DND-41 (cell line): ENCODE measurements at regions not wholly inside any gene's neighbourhood (a gene's known extent, or its start where the extent isn't known, plus 50 kb on each side); places are given as distances from the start of the nearest gene placed in this dataset.

Source experiments
- ATAC-seq: fragments of 200-7000 bp; cut with Tn5 transposase; 3 replicates; pipeline ENCODE4 v1.9.1; 2021; ENCODE audit warnings: low read depth; ENCODE audit not compliant: insufficient read depth
- DNase-seq: peaks from one replicate; pipeline ENCODE4 v3.0.0-alpha.2; 2020
- H2AFZ ChIP-seq: 2 replicates; pipeline ENCODE4 v1.6.0; 2012; ENCODE audit warnings: low read depth, low read length
- H3K27ac ChIP-seq: 2 replicates; pipeline ENCODE4 v1.5.1; 2012; ENCODE audit warnings: low read length, inconsistent platforms
- H3K27me3 ChIP-seq: fragments of 200-600 bp; sonication (generic); 2 replicates; pipeline ENCODE4 v1.6.0; 2012; ENCODE audit warnings: low read length, mild to moderate bottlenecking, inconsistent platforms; ENCODE audit not compliant: insufficient read depth, poor library complexity
- H3K36me3 ChIP-seq: 2 replicates; pipeline ENCODE4 v1.5.1; 2012; ENCODE audit warnings: low read length, inconsistent platforms; ENCODE audit not compliant: insufficient read depth
- H3K4me1 ChIP-seq: 2 replicates; pipeline ENCODE4 v1.5.1; 2012; ENCODE audit warnings: mild to moderate bottlenecking, low read length; ENCODE audit not compliant: insufficient read depth
- H3K4me2 ChIP-seq: 2 replicates; pipeline ENCODE4 v1.6.0; 2012; ENCODE audit warnings: mild to moderate bottlenecking, moderate library complexity, low read length, inconsistent platforms; ENCODE audit not compliant: insufficient read depth
- H3K4me3 ChIP-seq, 2 experiments: fragments of 200-600 bp in 1 of 2; shearing (Covaris generic) in 1 of 2; 2 replicates each; pipeline ENCODE4 v1.5.1; 2012 to 2016; ENCODE audit warnings: inconsistent platforms in 2 of 2, low read length in 2 of 2, mild to moderate bottlenecking in 2 of 2, low read depth in 1 of 2, moderate library complexity in 1 of 2
- H3K79me2 ChIP-seq: 2 replicates; pipeline ENCODE4 v1.6.0; 2012; ENCODE audit warnings: low read length, inconsistent platforms; ENCODE audit not compliant: insufficient read depth
- H3K9ac ChIP-seq: 2 replicates; pipeline ENCODE4 v1.6.0; 2012; ENCODE audit warnings: low read depth, mild to moderate bottlenecking, inconsistent platforms, low read length, moderate library complexity
- H3K9me3 ChIP-seq: 2 replicates; pipeline ENCODE4 v1.5.1; 2012; ENCODE audit warnings: low read length, moderate library complexity, mild to moderate bottlenecking, inconsistent platforms; ENCODE audit not compliant: insufficient read depth, severe bottlenecking
- H4K20me1 ChIP-seq: 2 replicates; pipeline ENCODE4 v1.6.0; 2012; ENCODE audit warnings: low read length; ENCODE audit not compliant: insufficient read depth
- CTCF ChIP-seq: IDR thresholded peaks from 2 replicates; pipeline ENCODE4 v1.5.1; 2012; ENCODE audit warnings: borderline replicate concordance, low read length, moderate library complexity, mild to moderate bottlenecking; ENCODE audit not compliant: poor library complexity, severe bottlenecking; ENCODE audit errors: extremely low read depth
- EZH2 ChIP-seq: IDR thresholded peaks from 3 replicates; pipeline ENCODE4 v1.6.1; 2012; ENCODE audit warnings: borderline replicate concordance, low read depth, mild to moderate bottlenecking, moderate library complexity, low read length, inconsistent platforms; ENCODE audit not compliant: severe bottlenecking

GRCh38 chr1:239619190-239619589 is 232.8 kb downstream of the CHRM3 start:
- H3K9me3 ChIP-seq = no peaks in the 10 kb centered on the region
- H2AFZ ChIP-seq = no peak overlapping the region
- no peaks in the 10 kb centered on the region for H4K20me1 ChIP-seq
- TF ChIP-seq CTCF = no peak
- no peak for TF ChIP-seq EZH2
- no peaks in the 10 kb centered on the region for H3K79me2 ChIP-seq
- H3K36me3 ChIP-seq = no peaks in the 10 kb centered on the region
- no peaks in the 10 kb centered on the region for H3K4me1 ChIP-seq
- no peak overlapping the region for H3K27ac ChIP-seq
- H3K4me2 ChIP-seq = no peak overlapping the region
- no peak overlapping the region for H3K4me3 ChIP-seq
- ATAC-seq = no peak
- no peaks in the 10 kb centered on the region for H3K27me3 ChIP-seq
- no peak overlapping the region for H3K9ac ChIP-seq
- no peak for DNase-seq

GRCh38 chr1:239630767-239631166 is 244.4 kb downstream of the CHRM3 start:
- no peaks in the 10 kb centered on the region for H3K36me3 ChIP-seq
- no peak overlapping the region for H3K4me2 ChIP-seq
- H3K9ac ChIP-seq = no peak overlapping the region
- no peak overlapping the region for H3K4me3 ChIP-seq
- H3K4me1 ChIP-seq = no peaks in the 10 kb centered on the region
- H3K27ac ChIP-seq = no peak overlapping the region
- no peak for ATAC-seq
- DNase-seq = no peak
- no peaks in the 10 kb centered on the region for H3K27me3 ChIP-seq
- H3K9me3 ChIP-seq = no peaks in the 10 kb centered on the region
- H2AFZ ChIP-seq = no peak overlapping the region
- TF ChIP-seq CTCF (no peak), EZH2 (no peak)
- H4K20me1 ChIP-seq = no peaks in the 10 kb centered on the region
- H3K79me2 ChIP-seq = no peaks in the 10 kb centered on the region

GRCh38 chr1:239633432-239633831 is 247.1 kb downstream of the CHRM3 start:
- no peak for ATAC-seq

More at GRCh38 chr1:239633432-239633831, 247.1 kb downstream of the CHRM3 start:
- Histone ChIP-seq H3K9ac (no peak overlapping the region), H3K9me3 (no peaks in the 10 kb centered on the region), H3K27ac (no peak overlapping the region), H2AFZ (no peak overlapping the region), H4K20me1 (no peaks in the 10 kb centered on the region), H3K27me3 (no peaks in the 10 kb centered on the region), H3K36me3 (no peaks in the 10 kb centered on the region), H3K4me3 (no peak overlapping the region), H3K4me1 (no peaks in the 10 kb centered on the region), H3K79me2 (no peaks in the 10 kb centered on the region), H3K4me2 (no peak overlapping the region)
- no peak for TF ChIP-seq CTCF
- TF ChIP-seq EZH2 = no peak
- DNase-seq = no peak
